Hepatocyte (in vitro differentiated cells): ENCODE measurements at regions not wholly inside any gene's neighbourhood (a gene's known extent, or its start where the extent isn't known, plus 50 kb on each side); places are given as distances from the start of the nearest gene placed in this dataset.

Source experiments
- DNase-seq: peaks from one replicate; pipeline ENCODE4 v3.0.0-alpha.2; 2016; ENCODE audit warnings: low spot score
- H2AFZ ChIP-seq: fragments of 200-600 bp; sonication (generic); 2 replicates; pipeline ENCODE4 v1.6.0; 2016; ENCODE audit warnings: antibody characterized with exemption, mild to moderate bottlenecking
- H3K27ac ChIP-seq: fragments of 200-600 bp; sonication (generic); 2 replicates; pipeline ENCODE4 v1.5.1; 2016; ENCODE audit warnings: mild to moderate bottlenecking
- H3K27me3 ChIP-seq: fragments of 200-600 bp; sonication (generic); 2 replicates; pipeline ENCODE4 v1.6.1; 2016
- H3K36me3 ChIP-seq: fragments of 200-600 bp; sonication (generic); replicated peaks from 2 replicates; pipeline ENCODE4 v1.5.1; 2016; ENCODE audit warnings: low read depth; ENCODE audit not compliant: insufficient read depth
- H3K4me1 ChIP-seq: fragments of 200-600 bp; sonication (generic); 2 replicates; pipeline ENCODE4 v1.5.1; 2016; ENCODE audit warnings: mild to moderate bottlenecking, moderate library complexity; ENCODE audit not compliant: insufficient read depth
- H3K4me2 ChIP-seq: fragments of 200-600 bp; sonication (generic); 2 replicates; pipeline ENCODE4 v1.6.0; 2016
- H3K4me3 ChIP-seq: fragments of 200-600 bp; sonication (generic); 2 replicates; pipeline ENCODE4 v1.5.1; 2016; ENCODE audit warnings: mild to moderate bottlenecking
- H3K79me2 ChIP-seq: fragments of 200-600 bp; sonication (generic); 2 replicates; pipeline ENCODE4 v1.6.0; 2017; ENCODE audit warnings: mild to moderate bottlenecking
- H3K9me2 ChIP-seq: fragments of 200-600 bp; sonication (generic); replicated peaks from 2 replicates; pipeline ENCODE4 v1.6.0; 2017; ENCODE audit warnings: mild to moderate bottlenecking; ENCODE audit not compliant: insufficient read depth
- H3K9me3 ChIP-seq: fragments of 200-600 bp; sonication (generic); 2 replicates; pipeline ENCODE4 v1.5.1; 2016; ENCODE audit warnings: low read depth, mild to moderate bottlenecking
- H4K20me1 ChIP-seq: fragments of 200-600 bp; sonication (generic); 2 replicates; pipeline ENCODE4 v1.6.0; 2016; ENCODE audit warnings: mild to moderate bottlenecking; ENCODE audit not compliant: insufficient read depth, poor library complexity, severe bottlenecking
- CTCF ChIP-seq: fragments of 200-600 bp; sonication (generic); IDR thresholded peaks from 2 replicates; pipeline ENCODE4 v1.5.1; 2016; ENCODE audit warnings: antibody characterized with exemption, mild to moderate bottlenecking; ENCODE audit not compliant: poor library complexity
- EZH2 ChIP-seq: fragments of 200-600 bp; sonication (generic); IDR thresholded peaks from 2 replicates; pipeline ENCODE4 v1.6.1; 2016; ENCODE audit warnings: antibody characterized with exemption, mild to moderate bottlenecking, borderline replicate concordance
- EZH2phosphoT487 ChIP-seq: fragments of 200-600 bp; sonication (generic); IDR thresholded peaks from one replicate; pipeline ENCODE4 v1.6.1; 2018; ENCODE audit warnings: antibody characterized with exemption, mild to moderate bottlenecking, low read depth, moderate library complexity; ENCODE audit not compliant: unreplicated experiment, severe bottlenecking
- WGBS: methylation state at CpG from one replicate; pipeline ENCODE4 v1.1.6; 2016; ENCODE audit warnings: low lambda C conversion rate; ENCODE audit errors: missing lambda C conversion rate; 5-methylcytosine and 5-hydroxymethylcytosine counted together

GRCh38 chr20:20765696-20766365 lies 53.4 kb upstream of the RALGAPA2 start:
- Histone ChIP-seq H4K20me1 (no peaks in the 10 kb centered on the region), H3K4me1 (no peaks in the 10 kb centered on the region), H3K36me3 (no peaks in the 10 kb centered on the region), H3K4me3 (no peak overlapping the region), H2AFZ (no peak overlapping the region), H3K27me3 (no peaks in the 10 kb centered on the region), H3K79me2 (no peaks in the 10 kb centered on the region), H3K9me2 (no peaks in the 10 kb centered on the region), H3K27ac (no peak overlapping the region), H3K4me2 (no peak overlapping the region), H3K9me3 (no peaks in the 10 kb centered on the region)
- TF ChIP-seq EZH2phosphoT487 (no peak), EZH2 (no peak), CTCF (no peak)
- DNase-seq, result no peak
- WGBS, result 57% methylated on average over 4 of the region's 4 CpGs

- H3K4me2 ChIP-seq, result no peak overlapping the region
- H3K9me3 ChIP-seq, result no peaks in the 10 kb centered on the region
- H3K36me3 ChIP-seq, result no peaks in the 10 kb centered on the region
- TF ChIP-seq CTCF, result no peak
- no peak for TF ChIP-seq EZH2phosphoT487
- no peak for TF ChIP-seq EZH2
- no peaks in the 10 kb centered on the region for H4K20me1 ChIP-seq
- WGBS, result 79% methylated on average over 5 of the region's 5 CpGs
- no peak overlapping the region for H2AFZ ChIP-seq
- DNase-seq, result no peak
- H3K27me3 ChIP-seq, result no peaks in the 10 kb centered on the region
- H3K4me3 ChIP-seq, result no peak overlapping the region
- H3K9me2 ChIP-seq, result no peaks in the 10 kb centered on the region
- peaks cover 5% of the 10 kb centered on the region for H3K4me1 ChIP-seq
- H3K79me2 ChIP-seq, result no peaks in the 10 kb centered on the region
- H3K27ac ChIP-seq, result no peak overlapping the region
Observed at GRCh38 chr20:20763650-20764049, 51.2 kb upstream of the RALGAPA2 start.
